Pancreas (tissue), 10 donors: ENCODE measurements at regions not wholly inside any gene's neighbourhood (a gene's known extent, or its start where the extent isn't known, plus 50 kb on each side); places are given as distances from the start of the nearest gene placed in this dataset.

Experiments used
- ATAC-seq, 4 donors: fragments of 200-7000 bp; cut with Tn5 transposase; one replicate each; pipeline versions ENCODE4 v1.8.0 to v1.9.1; 2020; ENCODE audit warnings: mild to moderate bottlenecking in 4 of 4, moderate library complexity in 4 of 4
- DNase-seq, 6 donors: peaks; one replicate each; pipeline ENCODE4 v3.0.0-alpha.2; 2020
- FAIRE-seq: peaks from 2 replicates; lab custom pipeline; 2012; peaks lifted over from hg19 to GRCh38; lab: Jason Lieb, UNC
- H3K27ac ChIP-seq, 4 donors: fragments of 200-600 bp; sonication (generic); 1 replicate in 3 of 4; 2 replicates in 1 of 4; pipeline versions ENCODE4 v1.5.0 to v1.8.0; 2020
- H3K27me3 ChIP-seq, 4 donors: fragments of 200-600 bp; one replicate each; pipeline ENCODE4 v1.8.0; 2021
- H3K36me3 ChIP-seq, 3 donors: fragments of 200-600 bp; sonication (generic) in 1 of 3; one replicate each; pipeline versions ENCODE4 v1.5.0 to v1.8.0; 2020 to 2021
- H3K4me1 ChIP-seq, 3 donors: fragments of 200-600 bp; one replicate each; pipeline ENCODE4 v1.8.0; 2021
- H3K4me3 ChIP-seq, 4 donors: fragments of 200-600 bp; sonication (generic) in 2 of 4; one replicate each; pipeline versions ENCODE4 v1.5.0 to v1.8.0; 2020 to 2021
- H3K9me3 ChIP-seq, 4 donors: fragments of 200-600 bp; one replicate each; pipeline ENCODE4 v1.8.0; 2021
- CTCF ChIP-seq, 4 donors: fragments of 200-600 bp; sonication (generic) in 3 of 4; IDR thresholded peaks; one replicate each; pipeline versions ENCODE4 v1.5.0 to v1.8.0; 2021; ENCODE audit warnings: antibody characterized with exemption in 4 of 4
- WGBS, 2 donors: extraction: QIAGEN DNeasy Blood & Tissue Kit; methylation state at CpG; one replicate each; pipeline ENCODE4 v1.1.7; 2013; 5-methylcytosine and 5-hydroxymethylcytosine counted together
- intact Hi-C, 3 donors: fragments of 100-400 bp; cut with DNase I; formaldehyde crosslinking; loops; one replicate each; pipeline versions ENCODE4 v1.11.1 to v1.14.2; 2022
- donor health status: healthy with polysubstance abuse.
- donor health status: DM: no; HTN: no; CAD: no; lungs with moderate emphysema.
- donor health status: DM: no; HTN: no; CAD: no.
- donor health status: control.
- donor health status: control.
- donor health status: Bipolar disorder and iron deficiency.
- donor health status: DM: yes; HTN: yes; CAD: no.
- donor health status: DM: no; HTN: no; CAD: no.
- donor health status: DM: no; HTN: no; CAD: no.
- donor health status: DM: yes; HTN: yes; CAD: no.

DNA sequence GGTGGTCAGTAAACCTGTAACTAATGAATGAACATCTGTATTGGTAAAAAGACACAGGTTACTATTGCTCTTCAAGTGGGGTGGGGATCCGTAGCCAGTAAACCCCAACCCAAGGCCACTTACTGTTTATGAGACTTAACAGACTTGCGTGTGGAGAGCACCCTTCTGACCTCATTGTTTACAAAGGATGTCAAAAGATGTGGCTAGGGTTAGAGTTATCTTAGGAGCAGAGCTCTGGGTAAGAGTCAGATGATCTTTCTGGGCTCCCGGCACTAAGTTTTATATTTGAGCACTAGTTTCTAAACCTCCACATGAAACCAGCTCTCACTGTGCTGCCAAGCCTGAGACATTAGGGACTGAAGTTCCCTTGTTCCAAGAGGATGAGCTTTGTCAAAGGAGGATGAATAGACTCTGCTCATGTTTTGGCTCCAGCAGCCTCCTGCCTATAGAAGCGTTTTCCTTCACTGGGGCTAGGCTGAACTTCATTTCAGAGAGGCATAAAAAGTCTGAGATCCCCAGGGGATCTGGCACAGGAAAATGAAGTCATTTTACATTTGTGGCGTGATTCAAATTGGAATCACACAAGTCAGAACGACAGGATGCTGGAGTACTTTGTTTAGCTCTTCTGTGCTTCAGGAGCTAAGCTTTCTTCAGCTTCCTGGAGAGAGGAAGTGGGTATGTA lies 403.1 kb upstream of the TRIB2 start:
- Histone ChIP-seq H3K4me3 (no peak overlapping the region), H3K36me3 (no peaks in the 10 kb centered on the region), H3K27me3 (no peaks in the 10 kb centered on the region), H3K27ac (no peak overlapping the region), H3K4me1 (no peaks in the 10 kb centered on the region), H3K9me3 (no peaks in the 10 kb centered on the region)
- FAIRE-seq (no peak), DNase-seq (no peak), ATAC-seq (no peak)
- WGBS, 2 donors: 62 to 64% methylated on average over 6 of the region's 6 CpGs
- intact Hi-C loops: no loop called here
- no peak for TF ChIP-seq CTCF (IDR thresholded peaks at IDR 0.05)

DNA sequence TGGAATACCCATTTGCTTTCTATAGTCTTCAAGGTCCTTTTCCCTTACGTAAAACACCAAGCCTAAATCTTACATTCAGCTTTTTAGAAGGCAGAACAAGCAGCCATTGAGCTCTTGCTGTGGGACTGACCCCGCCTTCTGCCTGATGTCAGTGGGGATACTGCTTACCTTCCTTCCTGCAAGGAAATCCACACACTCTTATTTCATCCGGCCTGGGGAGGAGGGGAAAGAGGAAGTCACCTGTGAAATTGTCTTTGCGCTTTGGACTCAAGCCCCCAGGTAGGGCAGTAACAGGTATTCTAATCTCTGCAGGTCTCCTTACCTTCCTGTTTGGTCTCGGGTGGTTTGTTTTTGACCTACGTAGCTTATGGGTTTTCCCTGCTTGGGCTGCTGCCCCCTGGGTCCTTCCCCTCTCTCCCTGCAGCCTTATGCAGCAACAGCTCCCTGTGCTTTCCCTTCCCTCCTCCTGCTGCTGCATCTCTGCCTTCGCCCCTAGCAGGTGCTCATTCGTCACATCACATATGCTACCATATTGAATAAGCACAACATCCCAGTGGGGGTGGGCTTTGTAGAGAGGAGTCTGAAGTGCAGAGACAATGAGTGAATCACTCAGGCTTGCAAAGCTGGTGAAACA lies 402.5 kb upstream of the TRIB2 start:
- no peak for DNase-seq
- no peaks in the 10 kb centered on the region for H3K36me3 ChIP-seq
- no peak for ATAC-seq
- H3K4me3 ChIP-seq: no peak overlapping the region
- no peak overlapping the region for H3K27ac ChIP-seq
- no peaks in the 10 kb centered on the region for H3K9me3 ChIP-seq
- no peak for FAIRE-seq
- intact Hi-C loops: no loop called here
- WGBS, 2 donors: 84 to 85% methylated on average over 8 of the region's 8 CpGs
- no peaks in the 10 kb centered on the region for H3K4me1 ChIP-seq
- no peaks in the 10 kb centered on the region for H3K27me3 ChIP-seq
- TF ChIP-seq CTCF (IDR thresholded peaks at IDR 0.05): no peak

- no peak for FAIRE-seq
- Histone ChIP-seq H3K27ac (no peak overlapping the region), H3K4me3 (no peak overlapping the region), H3K9me3 (no peaks in the 10 kb centered on the region), H3K36me3 (no peaks in the 10 kb centered on the region), H3K27me3 (no peaks in the 10 kb centered on the region), H3K4me1 (no peaks in the 10 kb centered on the region)
- intact Hi-C loops: no loop called here
- no peak for DNase-seq
- ATAC-seq: no peak
- WGBS, 2 donors: 83 to 92% methylated on average over 3 of the region's 3 CpGs
- TF ChIP-seq CTCF (IDR thresholded peaks at IDR 0.05): no peak
Measured at GRCh38 chr2:12315224-12315623, 401.5 kb upstream of the TRIB2 start.

GRCh38 chr2:12316476-12316875 lies 400.3 kb upstream of the TRIB2 start:
- Histone ChIP-seq H3K4me1 (no peaks in the 10 kb centered on the region), H3K9me3 (no peaks in the 10 kb centered on the region), H3K4me3 (no peak overlapping the region), H3K27ac (no peak overlapping the region), H3K27me3 (no peaks in the 10 kb centered on the region), H3K36me3 (no peaks in the 10 kb centered on the region)
- DNase-seq (no peak), ATAC-seq (no peak), FAIRE-seq (no peak)
- intact Hi-C loops: no loop called here
- 80 to 82% methylated on average over 3 of the region's 3 CpGs for WGBS, 2 donors
- no peak for TF ChIP-seq CTCF (IDR thresholded peaks at IDR 0.05)

- ATAC-seq (no peak), DNase-seq (no peak), FAIRE-seq (no peak)
- H3K36me3 ChIP-seq: no peaks in the 10 kb centered on the region
- H3K27me3 ChIP-seq: no peaks in the 10 kb centered on the region
- intact Hi-C loops: no loop called here
- no peaks in the 10 kb centered on the region for H3K4me1 ChIP-seq
- TF ChIP-seq CTCF (IDR thresholded peaks at IDR 0.05): no peak
- H3K27ac ChIP-seq: no peak overlapping the region
- H3K9me3 ChIP-seq: no peaks in the 10 kb centered on the region
- no peak overlapping the region for H3K4me3 ChIP-seq
- 60 to 62% methylated on average over 3 of the region's 3 CpGs for WGBS, 2 donors
Measured at GRCh38 chr2:12317286-12317685, 399.4 kb upstream of the TRIB2 start.
